OCI-LY7 (cell line): ENCODE measurements at regions not wholly inside any gene's neighbourhood (a gene's known extent, or its start where the extent isn't known, plus 50 kb on each side); places are given as distances from the start of the nearest gene placed in this dataset.

Experiments used
- BruUV-seq: library from RNA; stranded (reverse); fragments of 400-500 nt; replicated peaks from 2 replicates; lab custom pipeline; 2021; lab: Mats Ljungman, UMichigan
- CTCF ChIA-PET: fragments of 300-600 bp; sonication (Branson Sonifier 250); formaldehyde crosslinking; loops from one replicate; lab custom pipeline; 2022; ENCODE audit warnings: antibody characterized with exemption; ENCODE audit not compliant: unreplicated experiment; lab: Charles Lee
- POLR2A ChIA-PET: fragments of 300-600 bp; sonication (Branson Sonifier 250); formaldehyde crosslinking; loops from one replicate; lab custom pipeline; 2022; ENCODE audit warnings: antibody characterized with exemption; lab: Charles Lee
- DNase-seq: peaks from one replicate; pipeline ENCODE4 v3.0.0-alpha.2; 2015; ENCODE audit warnings: low spot score
- H2AFZ ChIP-seq: fragments of 200-600 bp; sonication (generic), shearing (Covaris generic); 2 replicates; pipeline ENCODE4 v1.6.1; 2014; ENCODE audit warnings: mild to moderate bottlenecking, antibody characterized with exemption, low read length, moderate library complexity
- H3K27ac ChIP-seq: fragments of 200-600 bp; sonication (generic); 2 replicates; pipeline ENCODE4 v1.5.1; 2014; ENCODE audit warnings: mixed run types, low read depth, mild to moderate bottlenecking, moderate library complexity, low read length, inconsistent platforms; ENCODE audit not compliant: poor library complexity, severe bottlenecking
- H3K36me3 ChIP-seq: fragments of 200-600 bp; sonication (generic); 2 replicates; pipeline ENCODE4 v1.6.1; 2014; ENCODE audit warnings: mild to moderate bottlenecking, antibody characterized with exemption, low read length, moderate library complexity, mixed read lengths; ENCODE audit not compliant: insufficient read depth
- H3K4me1 ChIP-seq: fragments of 200-600 bp; sonication (generic); 2 replicates; pipeline ENCODE4 v1.5.1; 2014; ENCODE audit warnings: mild to moderate bottlenecking, low read length; ENCODE audit not compliant: insufficient read depth, poor library complexity, severe bottlenecking
- H3K4me2 ChIP-seq: fragments of 200-600 bp; sonication (generic); 2 replicates; pipeline ENCODE4 v1.6.1; 2014; ENCODE audit warnings: mild to moderate bottlenecking, low read length
- H3K4me3 ChIP-seq: fragments of 200-600 bp; sonication (generic); 2 replicates; pipeline ENCODE4 v1.5.1; 2014; ENCODE audit warnings: mild to moderate bottlenecking, low read depth, low read length; ENCODE audit not compliant: poor library complexity, severe bottlenecking
- H3K79me2 ChIP-seq: fragments of 200-600 bp; sonication (generic); 2 replicates; pipeline ENCODE4 v1.6.1; 2016; ENCODE audit warnings: low read depth, mild to moderate bottlenecking, low read length, moderate library complexity, mixed read lengths; ENCODE audit not compliant: insufficient read depth
- H3K9me2 ChIP-seq: fragments of 200-600 bp; sonication (generic); 2 replicates; pipeline ENCODE4 v1.6.1; 2016; ENCODE audit warnings: mild to moderate bottlenecking, low read length, mixed read lengths; ENCODE audit not compliant: insufficient read depth
- H3K9me3 ChIP-seq: fragments of 200-600 bp; sonication (generic); 2 replicates; pipeline ENCODE4 v1.6.1; 2014; ENCODE audit warnings: mild to moderate bottlenecking, mixed run types, low read length, mixed read lengths
- H4K20me1 ChIP-seq: fragments of 200-600 bp; sonication (generic); 2 replicates; pipeline ENCODE4 v1.6.1; 2014; ENCODE audit warnings: mild to moderate bottlenecking, antibody characterized with exemption, low read length, moderate library complexity, mixed read lengths; ENCODE audit not compliant: insufficient read depth
- EZH2phosphoT487 ChIP-seq: fragments of 200-600 bp; sonication (generic); IDR thresholded peaks from 2 replicates; pipeline ENCODE4 v1.6.1; 2018; ENCODE audit warnings: low read depth, borderline replicate concordance, mild to moderate bottlenecking, mixed run types, antibody characterized with exemption, low read length, moderate library complexity, mixed read lengths
- intact Hi-C: fragments of 100-400 bp; cut with micrococcal nuclease; formaldehyde crosslinking; loops from one replicate; pipeline ENCODE4 v1.10.0; 2022; ENCODE audit not compliant: unreplicated experiment
- TF ChIP-seq, protein P1 (sequence below): fragments of 200-600 bp; sonication (generic); conservative IDR thresholded peaks from 2 replicates; pipeline ENCODE4 v1.5.1; 2014; ENCODE audit warnings: mild to moderate bottlenecking, antibody characterized with exemption, low read length, moderate library complexity, mixed read lengths

DNA sequence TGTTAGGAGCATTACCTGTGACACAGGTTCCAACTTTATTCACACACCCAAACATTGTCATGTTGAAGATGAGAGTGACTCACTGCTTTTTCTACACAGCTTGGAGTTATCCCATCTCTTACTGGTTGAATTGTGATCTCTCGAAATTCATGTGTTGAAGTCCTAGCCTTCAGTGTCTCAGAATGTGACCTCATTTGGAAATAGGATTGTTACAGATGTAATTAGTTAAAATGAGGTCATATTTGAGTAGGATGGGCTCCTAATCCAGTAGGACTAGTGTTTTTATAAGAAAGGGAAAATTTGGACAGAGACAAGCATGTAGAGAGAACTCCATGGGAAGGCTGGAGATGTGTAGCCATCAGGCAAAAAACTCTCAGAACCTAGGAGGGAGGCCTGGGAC is 142.5 kb downstream of the POSTN start:
- H4K20me1 ChIP-seq = no peaks in the 10 kb centered on the region
- H2AFZ ChIP-seq = no peak overlapping the region
- H3K4me1 ChIP-seq = no peaks in the 10 kb centered on the region
- H3K4me2 ChIP-seq = no peak overlapping the region
- DNase-seq = no peak
- CTCF ChIA-PET = no interaction called here
- TF ChIP-seq EZH2phosphoT487 = no peak
- TF ChIP-seq, protein P1, sequence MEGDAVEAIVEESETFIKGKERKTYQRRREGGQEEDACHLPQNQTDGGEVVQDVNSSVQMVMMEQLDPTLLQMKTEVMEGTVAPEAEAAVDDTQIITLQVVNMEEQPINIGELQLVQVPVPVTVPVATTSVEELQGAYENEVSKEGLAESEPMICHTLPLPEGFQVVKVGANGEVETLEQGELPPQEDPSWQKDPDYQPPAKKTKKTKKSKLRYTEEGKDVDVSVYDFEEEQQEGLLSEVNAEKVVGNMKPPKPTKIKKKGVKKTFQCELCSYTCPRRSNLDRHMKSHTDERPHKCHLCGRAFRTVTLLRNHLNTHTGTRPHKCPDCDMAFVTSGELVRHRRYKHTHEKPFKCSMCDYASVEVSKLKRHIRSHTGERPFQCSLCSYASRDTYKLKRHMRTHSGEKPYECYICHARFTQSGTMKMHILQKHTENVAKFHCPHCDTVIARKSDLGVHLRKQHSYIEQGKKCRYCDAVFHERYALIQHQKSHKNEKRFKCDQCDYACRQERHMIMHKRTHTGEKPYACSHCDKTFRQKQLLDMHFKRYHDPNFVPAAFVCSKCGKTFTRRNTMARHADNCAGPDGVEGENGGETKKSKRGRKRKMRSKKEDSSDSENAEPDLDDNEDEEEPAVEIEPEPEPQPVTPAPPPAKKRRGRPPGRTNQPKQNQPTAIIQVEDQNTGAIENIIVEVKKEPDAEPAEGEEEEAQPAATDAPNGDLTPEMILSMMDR = no peak
- POLR2A ChIA-PET = no interaction called here
- no peaks in the 10 kb centered on the region for H3K9me2 ChIP-seq
- H3K9me3 ChIP-seq = no peaks in the 10 kb centered on the region
- H3K79me2 ChIP-seq = no peaks in the 10 kb centered on the region
- no peak overlapping the region for H3K27ac ChIP-seq
- intact Hi-C loops = no loop called here
- no peak overlapping the region for H3K4me3 ChIP-seq
- no TSS peak for BruUV-seq
- no peaks in the 10 kb centered on the region for H3K36me3 ChIP-seq

DNA sequence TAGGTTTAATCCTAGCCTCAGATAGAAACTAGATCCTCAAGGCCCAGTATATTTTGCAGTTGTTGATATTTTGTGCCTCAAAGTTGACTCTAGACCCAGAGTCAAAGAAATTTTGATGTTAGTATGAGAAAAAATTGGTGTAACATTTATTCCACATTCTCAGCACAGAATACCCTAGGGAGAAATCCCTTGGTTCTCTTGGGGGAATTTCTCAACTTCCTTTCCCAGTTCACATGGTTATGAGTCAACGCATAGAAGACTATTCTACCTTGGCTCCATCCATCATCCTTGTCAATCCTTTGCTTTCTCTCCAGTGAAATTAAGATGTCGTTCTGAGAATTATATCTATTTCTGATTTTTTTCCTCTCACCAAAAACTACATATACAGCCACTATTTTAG is 145.3 kb downstream of the POSTN start:
- Histone ChIP-seq H2AFZ (no peak overlapping the region), H3K36me3 (no peaks in the 10 kb centered on the region), H3K9me2 (no peaks in the 10 kb centered on the region), H4K20me1 (no peaks in the 10 kb centered on the region), H3K79me2 (no peaks in the 10 kb centered on the region), H3K9me3 (no peaks in the 10 kb centered on the region), H3K27ac (no peak overlapping the region), H3K4me3 (no peak overlapping the region), H3K4me1 (no peaks in the 10 kb centered on the region), H3K4me2 (no peak overlapping the region)
- TF ChIP-seq, protein P1 = no peak
- TF ChIP-seq EZH2phosphoT487 = no peak
- POLR2A ChIA-PET = no interaction called here
- CTCF ChIA-PET = no interaction called here
- no TSS peak for BruUV-seq
- intact Hi-C loops = no loop called here
- DNase-seq = no peak

DNA sequence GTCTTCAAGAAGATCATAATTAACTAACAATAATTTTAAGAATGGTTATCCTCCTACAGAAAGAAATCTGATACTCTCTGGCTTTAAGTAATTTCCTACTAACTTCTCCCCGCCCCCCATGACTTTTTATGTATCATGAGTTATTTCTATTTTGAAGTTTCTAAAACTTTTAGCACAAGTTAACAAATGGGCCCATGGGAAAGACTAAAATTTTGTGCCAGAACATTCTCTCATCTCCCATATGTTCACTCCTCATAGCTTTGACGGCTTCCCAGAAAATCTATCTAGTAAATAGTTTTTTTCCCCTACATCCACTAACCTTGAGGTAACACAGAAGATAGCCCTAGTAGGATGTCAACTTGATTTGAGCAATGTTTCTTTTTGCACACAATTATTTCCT is 148.3 kb downstream of the POSTN start:
- Histone ChIP-seq H3K4me1 (no peaks in the 10 kb centered on the region), H2AFZ (no peak overlapping the region), H3K9me2 (no peaks in the 10 kb centered on the region), H3K27ac (no peak overlapping the region), H3K9me3 (no peaks in the 10 kb centered on the region), H4K20me1 (no peaks in the 10 kb centered on the region), H3K4me2 (no peak overlapping the region), H3K79me2 (no peaks in the 10 kb centered on the region), H3K36me3 (no peaks in the 10 kb centered on the region), H3K4me3 (no peak overlapping the region)
- CTCF ChIA-PET = no interaction called here
- no peak for DNase-seq
- POLR2A ChIA-PET = no interaction called here
- intact Hi-C loops = no loop called here
- BruUV-seq = no TSS peak
- no peak for TF ChIP-seq EZH2phosphoT487
- TF ChIP-seq, protein P1 = no peak
